G401.6 (cell line): ENCODE measurements at regions not wholly inside any gene's neighbourhood (a gene's known extent, or its start where the extent isn't known, plus 50 kb on each side); places are given as distances from the start of the nearest gene placed in this dataset.

Experiments used
- FAIRE-seq: peaks from 2 replicates; lab custom pipeline; 2012; peaks lifted over from hg19 to GRCh38; lab: Jason Lieb, UNC

- FAIRE-seq = no peak
Measured at GRCh38 chr10:129335396-129335795, 131.6 kb upstream of the MGMT start.

GRCh38 chr10:129335942-129336341, 131.1 kb upstream of the MGMT start:
- no peak for FAIRE-seq

- FAIRE-seq = no peak
Measured at GRCh38 chr10:129339191-129339590, 127.8 kb upstream of the MGMT start.

- no peak for FAIRE-seq
Measured at GRCh38 chr10:129339841-129340240, 127.2 kb upstream of the MGMT start.

GRCh38 chr10:129341087-129341486, 126.0 kb upstream of the MGMT start:
- no peak for FAIRE-seq

- FAIRE-seq = no peak
Measured at GRCh38 chr10:129342385-129342784, 124.7 kb upstream of the MGMT start.

- no peak for FAIRE-seq
Measured at GRCh38 chr10:129343141-129343540, 123.9 kb upstream of the MGMT start.

GRCh38 chr10:129344103-129344502, 122.9 kb upstream of the MGMT start:
- no peak for FAIRE-seq

GRCh38 chr10:129344731-129345355, 122.2 kb upstream of the MGMT start:
- no peak for FAIRE-seq

- FAIRE-seq = no peak
Measured at GRCh38 chr10:129345763-129346162, 121.3 kb upstream of the MGMT start.

GRCh38 chr10:129350690-129351089, 116.4 kb upstream of the MGMT start:
- no peak for FAIRE-seq

GRCh38 chr10:129353101-129353500, 113.9 kb upstream of the MGMT start:
- no peak for FAIRE-seq

GRCh38 chr10:129360046-129360445, 107.0 kb upstream of the MGMT start:
- no peak for FAIRE-seq

- no peak for FAIRE-seq
Measured at GRCh38 chr10:129361676-129362376, 105.2 kb upstream of the MGMT start.

- FAIRE-seq = no peak
Measured at GRCh38 chr10:129364949-129365348, 102.1 kb upstream of the MGMT start.

- FAIRE-seq = no peak
Measured at GRCh38 chr10:129365767-129366402, 101.2 kb upstream of the MGMT start.

GRCh38 chr10:129366450-129366849, 100.6 kb upstream of the MGMT start:
- no peak for FAIRE-seq

GRCh38 chr10:129369566-129369965, 97.5 kb upstream of the MGMT start:
- FAIRE-seq = no peak

- FAIRE-seq = no peak
Measured at GRCh38 chr10:129371541-129371940, 95.5 kb upstream of the MGMT start.

- FAIRE-seq = no peak
Measured at GRCh38 chr10:129372172-129372571, 94.9 kb upstream of the MGMT start.

- no peak for FAIRE-seq
Measured at GRCh38 chr10:129373231-129373630, 93.8 kb upstream of the MGMT start.

GRCh38 chr10:129373718-129374117, 93.3 kb upstream of the MGMT start:
- FAIRE-seq = no peak

- FAIRE-seq = no peak
Measured at GRCh38 chr10:129375171-129375570, 91.9 kb upstream of the MGMT start.

- no peak for FAIRE-seq
Measured at GRCh38 chr10:129375912-129376311, 91.1 kb upstream of the MGMT start.
